ENCODE measurements at regions not wholly inside any gene's neighbourhood (a gene's known extent, or its start where the extent isn't known, plus 50 kb on each side); places are given as distances from the start of the nearest gene placed in this dataset.

- DNase-seq (ENCODE audit: low spot score in 2 of 2) = no peak
- WGBS = 53% methylated on average over 2 of the region's 2 CpGs
- TF ChIP-seq POLR2A (IDR thresholded peaks at IDR 0.05) (no peak), EP300 (IDR thresholded peaks at IDR 0.05) (no peak), CTCF (IDR thresholded peaks at IDR 0.05) (no peak), POLR2AphosphoS5 (IDR thresholded peaks at IDR 0.05) (no peak)
- H3K36me3 ChIP-seq = no peaks in the 10 kb centered on the region
- H3K9me3 ChIP-seq = peaks cover 3% of the 10 kb centered on the region
- H3K27me3 ChIP-seq = no peaks in the 10 kb centered on the region
- no peaks in the 10 kb centered on the region for H3K4me1 ChIP-seq
- H3K4me3 ChIP-seq = no peak overlapping the region
- H3K27ac ChIP-seq = no peak overlapping the region
Measured at GRCh38 chr4:175407926-175408325, 404.1 kb downstream of the GPM6A start.

DNA sequence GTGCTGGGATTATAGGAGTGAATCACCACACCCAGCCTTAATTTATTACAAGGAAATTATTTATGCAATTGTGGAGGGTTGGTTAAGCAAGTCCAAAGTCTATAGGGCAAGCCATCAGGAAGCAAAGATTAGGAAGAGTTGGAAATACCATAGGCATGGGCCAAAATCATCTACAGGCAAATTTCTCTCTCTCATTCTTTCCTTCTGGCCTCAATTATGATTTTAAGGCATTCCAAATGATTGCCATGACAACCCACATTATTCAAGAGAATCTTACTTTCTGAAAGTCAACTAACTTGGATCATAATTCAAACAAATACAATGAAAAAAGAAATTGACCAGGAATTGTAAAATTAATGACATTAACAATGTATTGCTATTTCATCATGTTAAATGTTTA is 400.8 kb downstream of the GPM6A start:
- TF ChIP-seq CTCF (IDR thresholded peaks at IDR 0.05) (no peak), POLR2AphosphoS5 (IDR thresholded peaks at IDR 0.05) (no peak), EP300 (IDR thresholded peaks at IDR 0.05) (no peak), POLR2A (IDR thresholded peaks at IDR 0.05) (no peak)
- Histone ChIP-seq H3K27me3 (no peaks in the 10 kb centered on the region), H3K36me3 (no peaks in the 10 kb centered on the region), H3K4me3 (no peak overlapping the region), H3K27ac (no peak overlapping the region), H3K4me1 (no peaks in the 10 kb centered on the region), H3K9me3 (peaks cover 4% of the 10 kb centered on the region)
- DNase-seq (ENCODE audit: low spot score in 2 of 2) = no peak

DNA sequence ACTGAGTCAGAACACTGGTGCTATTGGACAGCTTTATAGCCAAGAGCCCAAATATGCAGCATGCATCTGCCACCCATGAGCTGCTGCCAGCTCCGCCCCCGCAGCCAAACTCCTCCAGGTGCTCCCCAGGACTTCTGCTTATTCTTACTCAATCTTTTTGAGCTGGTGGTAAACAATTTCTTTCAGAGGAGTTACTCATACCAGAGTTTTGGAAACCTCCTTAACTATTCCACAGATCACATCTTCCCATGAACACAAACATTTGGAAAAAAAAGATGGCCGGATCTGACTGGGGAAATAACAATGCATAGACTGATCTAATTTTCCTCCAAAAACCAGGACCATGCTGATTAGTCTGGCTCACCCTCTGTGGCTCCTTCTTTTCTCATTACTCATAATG is 399.9 kb downstream of the GPM6A start:
- H3K36me3 ChIP-seq = no peaks in the 10 kb centered on the region
- H3K27me3 ChIP-seq = no peaks in the 10 kb centered on the region
- DNase-seq (ENCODE audit: low spot score in 2 of 2) = no peak
- peaks cover 8% of the 10 kb centered on the region for H3K9me3 ChIP-seq
- 70% methylated on average over 3 of the region's 3 CpGs for WGBS
- H3K4me3 ChIP-seq = no peak overlapping the region
- H3K27ac ChIP-seq = no peak overlapping the region
- no peaks in the 10 kb centered on the region for H3K4me1 ChIP-seq
- no peak for TF ChIP-seq POLR2A (IDR thresholded peaks at IDR 0.05)
- TF ChIP-seq CTCF (IDR thresholded peaks at IDR 0.05) = no peak
- no peak for TF ChIP-seq POLR2AphosphoS5 (IDR thresholded peaks at IDR 0.05)
- TF ChIP-seq EP300 (IDR thresholded peaks at IDR 0.05) = no peak

GRCh38 chr4:175412746-175413145 is 399.3 kb downstream of the GPM6A start:
- H3K27ac ChIP-seq = no peak overlapping the region
- H3K4me1 ChIP-seq = no peaks in the 10 kb centered on the region
- H3K27me3 ChIP-seq = no peaks in the 10 kb centered on the region
- no peak overlapping the region for H3K4me3 ChIP-seq
- no peak for DNase-seq (ENCODE audit: low spot score in 2 of 2)
- WGBS = 46% methylated on average over 2 of the region's 2 CpGs
- TF ChIP-seq EP300 (IDR thresholded peaks at IDR 0.05) (no peak), POLR2AphosphoS5 (IDR thresholded peaks at IDR 0.05) (no peak), POLR2A (IDR thresholded peaks at IDR 0.05) (no peak), CTCF (IDR thresholded peaks at IDR 0.05) (no peak)
- H3K36me3 ChIP-seq = no peaks in the 10 kb centered on the region
- H3K9me3 ChIP-seq = peaks cover 9% of the 10 kb centered on the region

DNA sequence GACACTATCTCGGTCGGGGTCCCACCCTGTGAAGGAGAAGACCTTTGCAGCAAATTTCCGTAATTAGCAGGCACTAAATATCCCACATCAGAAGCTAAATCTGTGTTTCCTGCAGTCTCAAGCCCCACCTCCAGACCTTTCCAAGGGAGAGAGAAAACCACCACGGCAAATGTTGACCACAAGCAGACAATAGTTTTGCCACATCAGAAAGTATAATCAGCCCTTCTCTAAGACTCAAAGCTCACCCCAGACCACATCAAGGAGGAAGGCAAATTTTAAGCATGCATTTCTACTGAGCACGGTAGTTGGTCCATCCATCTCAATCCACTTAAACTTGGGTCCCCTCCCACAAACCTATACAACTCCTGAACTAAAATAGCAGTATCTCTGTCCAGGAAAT is 398.5 kb downstream of the GPM6A start:
- Histone ChIP-seq H3K27me3 (no peaks in the 10 kb centered on the region), H3K4me1 (no peaks in the 10 kb centered on the region), H3K36me3 (no peaks in the 10 kb centered on the region), H3K27ac (no peak overlapping the region), H3K4me3 (no peak overlapping the region), H3K9me3 (peaks cover 9% of the 10 kb centered on the region)
- TF ChIP-seq CTCF (IDR thresholded peaks at IDR 0.05) (no peak), EP300 (IDR thresholded peaks at IDR 0.05) (no peak)
- DNase-seq (ENCODE audit: low spot score in 2 of 2) = no peak
- 75% methylated on average over 5 of the region's 5 CpGs for WGBS
